ENCODE measurements at regions not wholly inside any gene's neighbourhood (a gene's known extent, or its start where the extent isn't known, plus 50 kb on each side); places are given as distances from the start of the nearest gene placed in this dataset.

- H3K27me3 Mint-ChIP-seq: no peaks in the 10 kb centered on the region
- no peaks in the 10 kb centered on the region for H3K4me1 Mint-ChIP-seq
- H3K27ac ChIP-seq (ENCODE audit: low read depth, low read length): no peak overlapping the region
- H3K4me3 Mint-ChIP-seq: no peak overlapping the region
- H3K36me3 Mint-ChIP-seq: no peaks in the 10 kb centered on the region
- no peaks in the 10 kb centered on the region for H3K9me3 ChIP-seq (ENCODE audit: low read length)
- DNase-seq: no peak
- no peak overlapping the region for H3K27ac Mint-ChIP-seq
- POLR2A ChIA-PET: no interaction called here
- peaks cover 0 to 11% (median 7%) of the 10 kb centered on the region in 5 donors for H3K9me3 Mint-ChIP-seq
- H3K36me3 ChIP-seq (ENCODE audit: insufficient read depth, low read length): no peaks in the 10 kb centered on the region
- H3K27me3 ChIP-seq (ENCODE audit: insufficient read depth, low read length, poor library complexity, severe bottlenecking): no peaks in the 10 kb centered on the region
- H3K4me1 ChIP-seq (ENCODE audit: insufficient read depth, low read length): no peaks in the 10 kb centered on the region
- H3K4me3 ChIP-seq (ENCODE audit: low read length): no peak overlapping the region
- CTCF ChIA-PET: no interaction called here
Measured at GRCh38 chr12:60333461-60333860, 737.6 kb downstream of the SLC16A7 start.

GRCh38 chr12:60335745-60336144 lies 739.9 kb downstream of the SLC16A7 start:
- Histone ChIP-seq H3K36me3 (ENCODE audit: insufficient read depth, low read length) (no peaks in the 10 kb centered on the region), H3K27me3 (ENCODE audit: insufficient read depth, low read length, poor library complexity, severe bottlenecking) (no peaks in the 10 kb centered on the region), H3K27ac (ENCODE audit: low read depth, low read length) (no peak overlapping the region), H3K9me3 (ENCODE audit: low read length) (no peaks in the 10 kb centered on the region), H3K4me3 (ENCODE audit: low read length) (no peak overlapping the region), H3K4me1 (ENCODE audit: insufficient read depth, low read length) (no peaks in the 10 kb centered on the region)
- no peaks in the 10 kb centered on the region for H3K36me3 Mint-ChIP-seq
- no peaks in the 10 kb centered on the region for H3K27me3 Mint-ChIP-seq
- H3K9me3 Mint-ChIP-seq: peaks cover 0 to 13% (median 7%) of the 10 kb centered on the region in 5 donors
- POLR2A ChIA-PET: no interaction called here
- H3K27ac Mint-ChIP-seq: no peak overlapping the region
- no peaks in the 10 kb centered on the region for H3K4me1 Mint-ChIP-seq
- CTCF ChIA-PET: no interaction called here
- no peak overlapping the region for H3K4me3 Mint-ChIP-seq
- no peak for DNase-seq

- no peaks in the 10 kb centered on the region for H3K9me3 ChIP-seq (ENCODE audit: low read length)
- ChIA-PET CTCF (no interaction called here), POLR2A (no interaction called here)
- H3K4me3 Mint-ChIP-seq: no peak overlapping the region
- H3K27ac Mint-ChIP-seq: no peak overlapping the region
- no peaks in the 10 kb centered on the region for H3K36me3 Mint-ChIP-seq
- H3K27ac ChIP-seq (ENCODE audit: low read depth, low read length): no peak overlapping the region
- no peaks in the 10 kb centered on the region for H3K36me3 ChIP-seq (ENCODE audit: insufficient read depth, low read length)
- H3K27me3 Mint-ChIP-seq: no peaks in the 10 kb centered on the region
- peaks cover 2 to 16% (median 7%) of the 10 kb centered on the region in 5 donors for H3K9me3 Mint-ChIP-seq
- H3K4me1 Mint-ChIP-seq: no peaks in the 10 kb centered on the region
- H3K4me1 ChIP-seq (ENCODE audit: insufficient read depth, low read length): no peaks in the 10 kb centered on the region
- no peak for DNase-seq
- H3K27me3 ChIP-seq (ENCODE audit: insufficient read depth, low read length, poor library complexity, severe bottlenecking): no peaks in the 10 kb centered on the region
- H3K4me3 ChIP-seq (ENCODE audit: low read length): no peak overlapping the region
Measured at GRCh38 chr12:60337839-60338549, 742.2 kb downstream of the SLC16A7 start.

GRCh38 chr12:60345442-60345841 lies 749.6 kb downstream of the SLC16A7 start:
- no peaks in the 10 kb centered on the region for H3K36me3 Mint-ChIP-seq
- no peaks in the 10 kb centered on the region for H3K27me3 ChIP-seq (ENCODE audit: insufficient read depth, low read length, poor library complexity, severe bottlenecking)
- no peaks in the 10 kb centered on the region for H3K9me3 ChIP-seq (ENCODE audit: low read length)
- H3K9me3 Mint-ChIP-seq: peaks cover 0 to 16% (median 4%) of the 10 kb centered on the region in 5 donors
- POLR2A ChIA-PET: no interaction called here
- no peak overlapping the region for H3K27ac ChIP-seq (ENCODE audit: low read depth, low read length)
- no peaks in the 10 kb centered on the region for H3K27me3 Mint-ChIP-seq
- no peaks in the 10 kb centered on the region for H3K36me3 ChIP-seq (ENCODE audit: insufficient read depth, low read length)
- H3K4me3 Mint-ChIP-seq: no peak overlapping the region
- no peak for DNase-seq
- no peaks in the 10 kb centered on the region for H3K4me1 Mint-ChIP-seq
- CTCF ChIA-PET: no interaction called here
- no peaks in the 10 kb centered on the region for H3K4me1 ChIP-seq (ENCODE audit: insufficient read depth, low read length)
- H3K4me3 ChIP-seq (ENCODE audit: low read length): no peak overlapping the region
- H3K27ac Mint-ChIP-seq: no peak overlapping the region

DNA sequence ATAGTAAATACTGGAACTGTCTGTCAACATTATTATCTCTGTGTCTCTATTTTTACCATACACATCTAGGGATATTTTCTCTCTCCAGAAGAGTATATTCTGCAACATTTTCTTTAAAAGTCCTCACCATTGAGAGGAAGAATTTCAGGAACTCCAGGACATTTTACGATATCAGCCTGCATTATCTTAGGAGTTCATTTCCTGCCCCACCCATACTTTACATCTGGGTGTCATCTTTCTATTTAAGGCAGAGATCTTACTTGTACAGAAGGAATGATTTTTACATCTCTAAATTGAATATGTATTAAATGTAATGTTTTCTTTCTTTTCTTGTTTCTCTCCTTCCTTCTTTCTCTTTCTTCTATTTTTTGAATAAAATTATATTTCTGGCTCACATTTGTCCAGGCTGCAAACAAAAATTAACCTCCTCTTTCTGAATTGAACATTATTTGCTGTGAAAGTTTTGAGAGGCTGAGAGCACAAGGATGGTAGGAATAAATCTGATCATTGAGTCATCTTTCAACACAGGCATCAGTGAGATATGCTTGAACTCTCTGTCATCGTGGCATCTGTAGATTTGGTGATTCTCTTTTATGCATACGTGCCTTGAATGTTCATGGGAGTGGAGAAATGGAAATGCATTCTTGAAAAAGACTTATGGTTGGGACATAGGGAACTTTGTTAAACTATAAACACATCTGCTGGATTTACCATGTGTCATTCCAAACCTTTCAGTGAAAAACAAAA lies 753.6 kb downstream of the SLC16A7 start:
- Mint-ChIP-seq H3K4me1 (no peaks in the 10 kb centered on the region), H3K9me3 (peaks cover 3 to 10% (median 7%) of the 10 kb centered on the region in 5 donors), H3K27ac (no peak overlapping the region), H3K27me3 (no peaks in the 10 kb centered on the region), H3K36me3 (no peaks in the 10 kb centered on the region), H3K4me3 (no peak overlapping the region)
- ChIA-PET POLR2A (no interaction called here), CTCF (no interaction called here)
- DNase-seq: no peak
- no peak overlapping the region for H3K4me3 ChIP-seq (ENCODE audit: low read length)
- no peak overlapping the region for H3K27ac ChIP-seq (ENCODE audit: low read depth, low read length)
- H3K27me3 ChIP-seq (ENCODE audit: insufficient read depth, low read length, poor library complexity, severe bottlenecking): no peaks in the 10 kb centered on the region
- no peaks in the 10 kb centered on the region for H3K4me1 ChIP-seq (ENCODE audit: insufficient read depth, low read length)
- H3K36me3 ChIP-seq (ENCODE audit: insufficient read depth, low read length): no peaks in the 10 kb centered on the region
- H3K9me3 ChIP-seq (ENCODE audit: low read length): no peaks in the 10 kb centered on the region

- Histone ChIP-seq H3K9me3 (ENCODE audit: low read length) (no peaks in the 10 kb centered on the region), H3K27me3 (ENCODE audit: insufficient read depth, low read length, poor library complexity, severe bottlenecking) (no peaks in the 10 kb centered on the region), H3K36me3 (ENCODE audit: insufficient read depth, low read length) (no peaks in the 10 kb centered on the region), H3K4me1 (ENCODE audit: insufficient read depth, low read length) (no peaks in the 10 kb centered on the region), H3K4me3 (ENCODE audit: low read length) (no peak overlapping the region), H3K27ac (ENCODE audit: low read depth, low read length) (no peak overlapping the region)
- Mint-ChIP-seq H3K4me3 (no peak overlapping the region), H3K36me3 (no peaks in the 10 kb centered on the region), H3K27ac (no peak overlapping the region), H3K9me3 (peaks cover 0 to 23% (median 8%) of the 10 kb centered on the region in 5 donors), H3K4me1 (no peaks in the 10 kb centered on the region), H3K27me3 (no peaks in the 10 kb centered on the region)
- no peak for DNase-seq
- CTCF ChIA-PET: no interaction called here
- POLR2A ChIA-PET: no interaction called here
Measured at GRCh38 chr12:60387356-60387755, 791.5 kb downstream of the SLC16A7 start.

GRCh38 chr12:60391051-60391450 lies 795.2 kb downstream of the SLC16A7 start:
- CTCF ChIA-PET: no interaction called here
- Mint-ChIP-seq H3K27me3 (no peaks in the 10 kb centered on the region), H3K4me1 (no peaks in the 10 kb centered on the region), H3K4me3 (no peak overlapping the region), H3K9me3 (peaks cover 0 to 12% (median 5%) of the 10 kb centered on the region in 5 donors), H3K27ac (no peak overlapping the region), H3K36me3 (no peaks in the 10 kb centered on the region)
- Histone ChIP-seq H3K27ac (ENCODE audit: low read depth, low read length) (no peak overlapping the region), H3K27me3 (ENCODE audit: insufficient read depth, low read length, poor library complexity, severe bottlenecking) (no peaks in the 10 kb centered on the region), H3K4me3 (ENCODE audit: low read length) (no peak overlapping the region), H3K4me1 (ENCODE audit: insufficient read depth, low read length) (no peaks in the 10 kb centered on the region), H3K9me3 (ENCODE audit: low read length) (no peaks in the 10 kb centered on the region), H3K36me3 (ENCODE audit: insufficient read depth, low read length) (no peaks in the 10 kb centered on the region)
- no peak for DNase-seq
- POLR2A ChIA-PET: no interaction called here

- H3K4me3 ChIP-seq (ENCODE audit: low read length): no peak overlapping the region
- no peaks in the 10 kb centered on the region for H3K4me1 ChIP-seq (ENCODE audit: insufficient read depth, low read length)
- no peak for DNase-seq
- H3K9me3 ChIP-seq (ENCODE audit: low read length): no peaks in the 10 kb centered on the region
- POLR2A ChIA-PET: no interaction called here
- H3K4me3 Mint-ChIP-seq: no peak overlapping the region
- peaks cover 0 to 9% (median 5%) of the 10 kb centered on the region in 5 donors for H3K9me3 Mint-ChIP-seq
- no peaks in the 10 kb centered on the region for H3K27me3 ChIP-seq (ENCODE audit: insufficient read depth, low read length, poor library complexity, severe bottlenecking)
- H3K27ac ChIP-seq (ENCODE audit: low read depth, low read length): no peak overlapping the region
- no peak overlapping the region for H3K27ac Mint-ChIP-seq
- H3K36me3 Mint-ChIP-seq: no peaks in the 10 kb centered on the region
- H3K4me1 Mint-ChIP-seq: no peaks in the 10 kb centered on the region
- CTCF ChIA-PET: no interaction called here
- no peaks in the 10 kb centered on the region for H3K27me3 Mint-ChIP-seq
- H3K36me3 ChIP-seq (ENCODE audit: insufficient read depth, low read length): no peaks in the 10 kb centered on the region
Measured at GRCh38 chr12:60391791-60392190, 796.0 kb downstream of the SLC16A7 start.

Measured in CD8-positive, alpha-beta memory T cell (primary cell).